HG03159 (cell line): ENCODE measurements at regions not wholly inside any gene's neighbourhood (a gene's known extent, or its start where the extent isn't known, plus 50 kb on each side); places are given as distances from the start of the nearest gene placed in this dataset.

Experiments used
- ATAC-seq: cut with Tn5 transposase; IDR thresholded peaks from one replicate; pipeline ENCODE4 v1.9.1; 2021; ENCODE audit warnings: mild to moderate bottlenecking, moderate library complexity; ENCODE audit not compliant: unreplicated experiment

DNA sequence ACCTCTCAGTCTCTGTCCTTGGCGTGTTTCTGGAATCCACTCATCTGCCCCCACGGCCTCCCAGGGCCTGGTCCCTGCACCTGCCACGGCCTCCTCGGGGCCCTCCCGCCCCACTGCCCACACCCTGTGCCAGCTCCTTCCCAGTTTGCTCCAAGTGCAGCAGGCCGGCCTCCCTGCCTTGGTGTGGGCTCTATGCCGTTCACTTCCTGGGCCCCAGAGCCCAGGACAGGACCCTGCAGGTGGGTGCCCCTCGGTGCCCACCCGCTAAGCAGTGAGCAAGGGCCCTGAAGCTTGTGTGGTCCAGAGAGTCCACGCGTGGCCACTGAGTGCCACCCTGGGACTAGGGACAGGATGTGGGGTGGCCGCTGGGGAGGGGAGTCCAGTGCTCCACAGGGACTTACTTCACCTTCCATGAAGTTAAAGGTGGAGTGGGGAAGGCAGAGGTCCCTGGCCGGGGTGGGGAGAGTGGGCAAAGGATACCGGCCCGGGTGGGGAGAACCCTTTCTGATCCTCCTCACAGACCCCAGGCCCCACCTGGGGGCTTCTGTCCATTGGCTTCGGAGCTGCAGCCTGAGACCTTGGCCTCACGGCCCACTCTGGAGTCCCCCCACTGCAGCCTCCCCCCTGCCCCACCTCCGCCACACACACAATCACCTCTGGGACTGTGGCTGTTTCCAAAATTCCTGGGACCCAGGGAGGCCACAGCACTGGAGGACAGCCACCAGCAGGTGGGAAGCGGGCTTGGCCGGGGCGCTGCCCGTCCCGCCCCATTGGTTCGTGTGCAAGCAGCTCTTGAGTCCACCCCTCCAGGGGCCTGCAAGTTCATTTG is 60.0 kb upstream of the NKX1-1 start:
- ATAC-seq = no peak

DNA sequence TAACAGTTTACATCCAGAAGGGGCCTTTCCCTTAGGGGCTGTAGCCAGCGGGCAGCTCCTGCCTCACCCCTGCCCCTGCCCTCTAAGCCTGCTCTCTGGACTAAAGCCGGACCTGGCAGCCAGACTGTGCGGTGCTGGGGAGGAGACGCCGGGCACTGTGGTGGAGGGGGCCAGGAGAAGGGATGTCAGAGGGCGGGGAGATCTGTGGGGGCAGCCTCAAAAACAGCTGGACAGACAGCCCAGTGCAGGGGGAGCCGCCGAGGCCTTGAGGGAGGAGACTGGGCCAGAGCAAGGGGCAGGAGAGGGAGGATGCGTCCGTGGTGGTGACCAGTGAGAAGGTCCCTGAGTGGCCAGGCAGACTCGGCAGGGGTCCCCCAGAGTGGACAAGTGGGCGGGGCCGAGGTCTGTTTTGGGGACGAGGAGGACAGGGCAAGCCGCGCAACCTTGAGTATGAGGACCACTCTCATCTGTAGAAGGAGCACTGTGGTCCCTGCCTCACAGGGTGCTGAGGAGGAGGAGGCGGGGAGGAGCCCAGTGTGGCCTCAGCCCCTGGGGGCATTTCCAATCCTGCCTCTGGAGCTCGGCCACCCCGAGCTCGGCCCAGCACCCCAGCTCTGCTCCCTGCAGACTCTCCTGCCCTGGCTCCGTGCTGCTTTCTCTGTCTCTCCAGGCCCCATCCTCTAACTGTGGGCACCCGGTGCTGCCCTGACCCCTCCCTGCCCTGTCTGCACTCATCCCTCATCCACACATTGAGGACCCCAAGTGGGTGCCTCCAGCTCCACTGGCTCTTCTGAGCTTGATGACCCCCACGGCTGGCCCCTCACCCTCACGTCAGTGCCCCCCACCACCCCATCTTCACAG is 59.2 kb upstream of the NKX1-1 start:
- ATAC-seq = no peak

DNA sequence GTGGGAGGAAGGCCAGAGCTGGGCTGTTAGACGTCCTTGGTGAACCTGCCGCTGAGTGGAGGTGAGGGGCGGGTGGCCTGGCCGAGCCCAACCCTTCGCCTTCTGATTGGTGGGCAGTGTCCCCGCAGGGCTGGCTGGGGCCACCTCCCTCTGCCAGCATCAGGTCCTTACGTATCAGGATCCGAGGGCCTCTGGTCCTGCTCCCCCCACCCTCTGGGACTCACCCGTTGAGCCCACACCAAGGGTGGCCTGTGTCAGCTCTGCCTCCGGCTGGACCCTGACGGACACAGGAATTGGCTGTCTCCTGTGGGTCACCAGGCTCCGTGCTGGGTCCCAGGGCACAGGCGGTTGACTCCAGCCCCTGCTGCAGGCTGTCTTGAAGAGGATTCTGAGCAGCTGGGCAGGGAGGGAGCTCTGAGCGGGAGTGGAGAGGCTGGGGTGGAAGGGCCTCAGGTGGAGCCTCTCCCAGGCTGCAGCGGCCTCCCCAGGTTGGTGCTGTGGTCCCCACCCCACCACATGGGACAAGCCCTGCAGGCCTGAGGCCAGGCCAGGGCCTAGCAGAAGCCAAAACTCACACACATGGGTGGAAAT is 58.4 kb upstream of the NKX1-1 start:
- no peak for ATAC-seq

DNA sequence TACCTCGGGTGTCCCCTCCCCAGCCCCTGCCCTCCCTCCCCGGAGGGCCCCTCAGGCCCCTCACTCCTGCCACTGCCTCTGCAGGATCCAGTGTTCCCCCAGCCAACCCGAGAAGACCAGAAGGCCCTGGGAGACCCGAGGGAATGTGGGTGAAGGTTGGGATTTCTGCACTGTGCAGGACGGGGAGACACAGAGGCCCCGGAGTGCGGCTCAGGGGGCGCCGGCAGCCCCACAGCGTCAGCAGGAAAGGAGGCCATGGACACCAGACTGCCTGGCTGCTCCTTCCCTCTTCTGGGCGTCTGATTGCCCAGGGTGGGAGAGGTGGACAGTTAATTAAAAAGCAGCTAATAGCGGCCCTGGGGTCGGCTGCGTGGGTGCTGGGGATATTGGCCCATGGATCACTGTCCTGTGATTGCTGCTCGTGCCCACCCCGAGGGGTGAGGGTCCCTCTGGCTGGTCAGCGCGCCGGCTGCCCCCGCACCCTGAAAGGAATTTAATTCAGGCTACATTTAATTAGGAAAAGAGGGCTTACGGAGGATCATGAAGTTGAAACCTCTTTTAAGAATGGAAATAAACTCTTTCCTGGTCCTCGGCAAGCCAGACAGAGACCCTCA is 57.8 kb upstream of the NKX1-1 start:
- no peak for ATAC-seq

DNA sequence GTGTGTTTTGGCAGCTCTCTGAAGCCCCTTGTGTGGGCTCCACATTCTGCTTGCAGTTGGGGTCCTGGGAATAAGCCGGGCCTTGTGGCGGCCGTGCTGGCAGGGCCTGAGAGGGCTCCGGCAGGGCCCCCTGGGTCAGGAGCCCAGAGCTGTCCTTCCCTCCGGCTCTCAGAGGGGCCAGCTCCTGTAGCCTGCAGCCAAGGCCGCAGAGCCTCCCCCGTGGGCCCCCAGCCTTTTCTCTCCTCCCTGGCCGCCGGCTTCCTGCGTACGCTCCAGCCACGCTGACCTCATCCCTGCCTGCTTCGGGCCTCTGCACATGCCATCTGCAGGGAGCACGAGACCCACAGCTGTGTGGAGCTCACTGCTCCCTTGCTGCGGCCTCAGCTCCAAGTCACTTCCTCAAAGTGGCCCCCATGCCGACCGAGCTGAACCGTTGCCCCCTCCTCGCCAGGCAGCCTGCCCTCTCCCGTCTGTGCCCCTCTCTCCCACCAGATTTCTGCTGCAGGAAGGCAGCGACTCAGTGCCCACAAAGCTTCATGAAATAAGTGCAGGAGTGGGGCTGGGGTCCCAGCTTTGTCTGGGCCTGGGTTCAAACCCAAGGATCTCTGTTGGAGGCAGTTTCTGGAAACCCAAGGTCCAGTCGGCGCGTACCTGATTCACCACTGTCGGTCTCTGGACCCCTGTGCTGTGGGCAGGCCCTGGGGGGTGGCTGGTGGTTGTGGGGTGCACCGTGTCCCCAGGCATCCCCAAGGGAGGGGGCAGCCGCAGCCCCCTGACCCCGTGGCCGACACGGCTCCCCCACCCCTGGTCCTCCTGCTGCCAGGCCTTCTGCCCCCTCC is 57.1 kb upstream of the NKX1-1 start:
- ATAC-seq = no peak

DNA sequence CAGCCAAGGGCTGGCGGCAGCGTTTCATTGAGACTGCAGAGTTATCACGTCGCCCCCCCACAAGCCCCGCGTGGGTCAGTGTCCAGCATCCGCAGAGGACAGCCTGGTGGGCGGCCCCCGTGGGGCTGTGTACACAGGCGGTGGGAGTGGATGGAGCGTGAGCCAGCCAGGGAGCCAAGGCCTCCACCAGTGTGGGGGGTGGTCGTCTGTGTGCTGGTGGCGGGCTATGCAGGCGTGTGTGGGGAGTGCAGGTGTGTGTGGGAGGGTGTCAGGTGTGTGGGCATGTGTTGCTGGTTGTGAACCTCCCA is 56.5 kb upstream of the NKX1-1 start:
- no peak for ATAC-seq

DNA sequence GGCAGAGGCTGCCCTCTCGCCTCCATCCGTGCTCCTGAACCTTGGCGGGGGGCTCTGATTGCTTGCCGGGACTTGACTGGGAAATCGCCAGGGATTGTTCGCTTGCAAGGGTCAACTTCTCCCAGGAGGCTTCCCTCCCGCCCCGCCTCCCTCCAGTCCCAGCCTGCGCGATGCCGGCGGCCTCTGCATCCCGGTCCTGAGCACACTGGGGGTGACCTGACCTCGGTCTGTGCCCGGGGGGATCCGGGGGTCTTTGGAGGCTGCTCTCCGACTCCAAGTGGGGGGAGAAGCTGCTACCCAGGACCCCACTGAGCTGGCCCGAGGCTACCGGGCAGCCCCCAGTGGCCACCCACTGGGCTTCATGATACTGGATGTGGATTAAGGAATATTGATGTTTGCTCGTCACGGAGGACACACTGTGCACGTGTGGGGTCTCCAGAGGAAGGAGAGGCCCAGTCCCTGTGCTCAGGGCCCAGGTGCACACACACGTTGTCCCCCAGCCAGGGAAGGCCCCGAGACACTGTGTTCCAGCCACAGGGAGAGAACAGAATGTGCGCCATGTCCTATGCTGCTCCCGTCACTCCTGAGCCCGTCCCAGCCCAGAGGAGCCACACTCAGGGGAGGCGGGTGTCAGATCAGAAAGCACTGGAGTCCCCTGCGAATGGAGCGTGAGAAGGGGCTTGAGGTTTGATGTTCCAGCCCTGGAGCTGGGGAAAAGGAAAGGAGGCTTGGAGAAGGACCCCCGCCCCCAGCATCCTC is 55.9 kb upstream of the NKX1-1 start:
- ATAC-seq = no peak

DNA sequence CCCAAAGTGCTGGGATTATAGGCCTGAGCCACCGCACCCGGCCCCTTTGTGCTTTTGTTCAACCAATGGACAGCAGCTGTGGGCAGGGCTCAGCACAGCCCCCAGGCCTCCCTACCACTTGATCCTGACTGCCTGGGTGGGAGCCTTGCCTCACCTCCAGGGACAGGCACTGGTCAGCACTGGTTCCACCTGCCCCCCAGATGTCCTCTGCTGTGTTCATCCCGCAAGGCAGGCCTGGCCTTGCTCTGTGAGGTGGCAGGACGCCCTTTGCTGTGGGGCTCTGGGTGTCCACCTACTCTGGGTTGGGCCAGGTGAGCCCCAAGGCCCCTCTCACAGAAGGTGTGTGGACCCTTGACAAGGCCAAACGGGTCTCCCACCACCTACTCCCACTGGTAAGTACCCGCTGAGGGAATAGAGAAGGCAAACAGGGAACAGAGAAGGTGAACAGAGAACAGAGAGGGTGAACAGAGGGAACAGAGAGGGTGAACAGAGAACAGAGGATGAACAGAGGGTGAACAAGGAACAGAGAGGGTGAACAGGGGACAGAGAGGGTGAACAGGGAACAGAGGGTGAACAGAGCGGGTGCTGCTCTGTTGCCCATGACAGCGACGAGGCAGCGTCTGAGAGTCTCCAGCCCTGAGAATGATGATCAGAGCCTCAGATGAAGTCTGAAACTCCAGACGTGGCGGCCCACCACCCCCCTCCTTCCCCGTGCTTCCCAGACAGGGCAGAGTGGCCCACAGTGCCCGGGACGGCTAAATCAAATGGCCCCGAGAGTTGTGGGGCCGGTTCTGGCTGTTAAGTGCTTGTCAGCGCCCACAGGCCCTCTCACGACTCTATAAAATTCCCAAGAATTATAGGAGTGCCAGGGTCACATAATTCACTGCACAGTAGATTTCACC is 55.0 kb upstream of the NKX1-1 start:
- no peak for ATAC-seq

DNA sequence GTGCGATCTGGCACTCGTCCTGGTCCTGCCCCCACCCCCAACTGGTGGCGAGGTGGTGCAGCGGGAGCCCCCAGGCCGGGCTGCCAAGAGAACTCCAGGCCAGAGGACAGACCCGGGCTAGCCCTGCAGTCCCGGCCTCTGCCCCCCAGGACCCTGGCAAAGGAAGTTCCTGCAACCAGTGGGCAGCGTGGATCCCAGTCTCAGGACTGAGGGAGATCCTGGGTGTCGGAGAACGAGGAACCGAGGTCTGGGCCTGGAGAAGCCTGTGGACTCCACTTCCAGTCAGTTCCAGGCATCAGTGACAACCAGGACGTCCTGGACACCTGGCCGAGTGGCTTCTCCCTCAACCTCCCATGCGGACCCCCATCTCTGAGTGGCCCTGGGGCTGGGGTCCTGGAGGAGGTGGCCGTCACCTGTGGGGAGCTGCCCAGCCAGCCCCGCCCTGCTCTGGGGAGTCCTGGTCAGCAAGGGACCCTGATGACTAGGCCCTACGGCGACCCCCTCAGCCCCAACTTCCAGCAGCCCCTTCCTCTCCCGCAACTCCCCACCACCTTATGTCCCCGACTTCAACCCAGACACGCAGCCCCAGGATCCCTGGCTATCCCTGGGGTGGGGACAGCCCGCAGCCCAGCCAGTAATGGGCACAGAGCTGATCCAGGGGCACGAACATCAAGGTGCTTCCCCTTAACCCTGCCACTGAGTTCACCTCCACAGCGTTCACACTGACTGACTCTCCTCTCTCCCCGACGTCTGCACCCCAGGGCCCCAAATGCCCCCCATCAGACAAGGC is 53.7 kb upstream of the NKX1-1 start:
- no peak for ATAC-seq

DNA sequence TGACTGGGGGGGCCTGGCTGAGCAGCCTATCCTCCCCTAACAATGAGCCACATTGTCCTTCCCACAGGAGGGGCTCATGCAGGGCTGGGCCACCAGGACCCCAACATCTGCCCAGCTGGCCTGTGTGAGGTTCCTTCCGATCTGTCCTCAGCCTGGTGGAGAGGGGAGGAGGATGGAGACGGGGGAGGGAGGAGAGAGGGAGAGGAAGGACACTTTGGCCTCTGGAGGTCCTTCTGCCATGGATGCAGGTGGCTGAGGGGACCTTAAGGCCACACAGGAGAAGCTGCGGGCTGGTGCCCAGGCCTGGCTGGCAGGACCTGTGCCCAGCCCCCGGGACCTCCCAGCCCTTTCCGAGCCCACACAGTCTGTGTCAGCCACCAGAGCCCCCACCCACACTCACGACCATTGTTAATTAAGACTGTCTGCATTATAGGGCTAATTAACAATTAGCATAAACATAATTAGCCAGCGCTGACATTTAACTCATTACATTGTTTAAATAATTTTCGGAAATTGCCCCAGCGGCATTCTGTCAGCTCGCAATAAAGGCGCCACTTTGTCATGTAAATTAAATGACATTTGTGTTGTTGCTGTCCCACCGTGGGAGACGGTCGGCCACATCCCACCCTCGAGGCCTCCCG is 53.0 kb upstream of the NKX1-1 start:
- no peak for ATAC-seq

DNA sequence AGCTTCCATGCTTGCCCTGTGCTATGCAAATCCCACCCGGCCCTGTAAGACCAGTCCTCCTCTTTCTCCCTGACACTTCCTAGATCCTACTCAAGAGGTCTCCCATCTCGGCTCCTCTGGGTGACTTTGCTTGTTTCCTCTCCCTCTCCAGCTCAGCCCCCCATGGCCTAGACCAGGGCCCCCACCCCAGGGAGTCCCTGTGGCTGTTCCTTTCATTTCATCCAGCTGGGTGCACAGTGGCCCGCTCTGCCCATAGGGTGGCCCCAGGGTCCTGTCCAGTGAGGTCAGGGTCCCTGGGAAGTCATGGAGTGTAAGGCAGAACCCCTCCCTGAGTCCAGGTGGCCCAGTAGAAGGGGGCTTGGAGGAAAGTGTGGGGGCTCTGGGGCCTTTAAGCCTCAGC is 52.3 kb upstream of the NKX1-1 start:
- no peak for ATAC-seq
